AG08396 (cell line): ENCODE measurements at regions not wholly inside any gene's neighbourhood (a gene's known extent, or its start where the extent isn't known, plus 50 kb on each side); places are given as distances from the start of the nearest gene placed in this dataset.
"Not testable (repeated sequence)": the region's sequence is repeated elsewhere in the genome, so short reads cannot be mapped to it uniquely, and the experiment has no call there.

Experiments
- DNase-seq: peaks from one replicate; pipeline ENCODE4 v3.0.0; 2012; ENCODE audit warnings: low spot score, mixed read lengths

GRCh38 chr2:58768715-58769080, 527.6 kb upstream of the FANCL start:
- DNase-seq: no peak

- DNase-seq: no peak
Measured at GRCh38 chr2:58767828-58768714, 526.9 kb upstream of the FANCL start.

- no peak for DNase-seq
Measured at GRCh38 chr2:58764338-58765104, 523.4 kb upstream of the FANCL start.

- peak; percentile 18 for DNase-seq
Measured at GRCh38 chr2:58762176-58762781, 521.2 kb upstream of the FANCL start.

GRCh38 chr2:58757971-58758370, 516.8 kb upstream of the FANCL start:
- no peak for DNase-seq

GRCh38 chr2:58756336-58756735, 515.2 kb upstream of the FANCL start:
- DNase-seq: no peak

- not testable (repeated sequence) for DNase-seq
Measured at GRCh38 chr2:58752507-58752906, 511.4 kb upstream of the FANCL start.

GRCh38 chr2:58751676-58752075, 510.6 kb upstream of the FANCL start:
- not testable (repeated sequence) for DNase-seq

GRCh38 chr2:58749041-58749440, 507.9 kb upstream of the FANCL start:
- DNase-seq: no peak

- not testable (repeated sequence) for DNase-seq
Measured at GRCh38 chr2:58745334-58745733, 504.2 kb upstream of the FANCL start.

GRCh38 chr2:58740426-58740825, 499.3 kb upstream of the FANCL start:
- no peak for DNase-seq

GRCh38 chr2:58739033-58739432, 497.9 kb upstream of the FANCL start:
- no peak for DNase-seq

- DNase-seq: no peak
Measured at GRCh38 chr2:58734365-58734764, 493.2 kb upstream of the FANCL start.

GRCh38 chr2:58732999-58733398, 491.9 kb upstream of the FANCL start:
- no peak for DNase-seq

- DNase-seq: no peak
Measured at GRCh38 chr2:58731488-58731869, 490.4 kb upstream of the FANCL start.

- DNase-seq: no peak
Measured at GRCh38 chr2:58730764-58731487, 489.8 kb upstream of the FANCL start.

- DNase-seq: no peak
Measured at GRCh38 chr2:58727981-58728656, 487.0 kb upstream of the FANCL start.

GRCh38 chr2:58721912-58722591, 480.9 kb upstream of the FANCL start:
- no peak for DNase-seq

GRCh38 chr2:58720770-58721697, 479.9 kb upstream of the FANCL start:
- no peak for DNase-seq
